OCI-LY1 (cell line): ENCODE measurements at regions not wholly inside any gene's neighbourhood (a gene's known extent, or its start where the extent isn't known, plus 50 kb on each side); places are given as distances from the start of the nearest gene placed in this dataset.
"Not testable (repeated sequence)": the region's sequence is repeated elsewhere in the genome, so short reads cannot be mapped to it uniquely, and the experiment has no call there.

Source experiments
- H2AFZ ChIP-seq: fragments of 200-600 bp; sonication (generic), shearing (Covaris generic); 2 replicates; pipeline ENCODE4 v1.6.0; 2014; ENCODE audit warnings: antibody characterized with exemption, mild to moderate bottlenecking, low read length
- H3F3A ChIP-seq: fragments of 200-600 bp; sonication (generic), shearing (Covaris generic); 2 replicates; pipeline ENCODE4 v1.6.0; 2014; ENCODE audit warnings: mild to moderate bottlenecking, antibody characterized with exemption, low read length, moderate library complexity; ENCODE audit not compliant: insufficient read depth
- H3K27ac ChIP-seq: fragments of 200-600 bp; sonication (generic); 2 replicates; pipeline ENCODE4 v1.5.1; 2014; ENCODE audit warnings: low read length, mixed run types, mild to moderate bottlenecking, low read depth; ENCODE audit not compliant: poor library complexity, severe bottlenecking
- H3K27me3 ChIP-seq: fragments of 200-600 bp; sonication (generic); 2 replicates; pipeline ENCODE4 v1.6.0; 2014; ENCODE audit warnings: antibody characterized with exemption, mild to moderate bottlenecking, low read length, moderate library complexity; ENCODE audit not compliant: insufficient read depth
- H3K36me3 ChIP-seq: fragments of 200-600 bp; sonication (generic); 2 replicates; pipeline ENCODE4 v1.6.1; 2014; ENCODE audit warnings: mild to moderate bottlenecking, antibody characterized with exemption, low read length, moderate library complexity, mixed read lengths; ENCODE audit not compliant: insufficient read depth
- H3K4me1 ChIP-seq: fragments of 200-600 bp; sonication (generic); 2 replicates; pipeline ENCODE4 v1.5.1; 2014; ENCODE audit warnings: mild to moderate bottlenecking, low read length, moderate library complexity; ENCODE audit not compliant: insufficient read depth, severe bottlenecking
- H3K4me2 ChIP-seq: fragments of 200-600 bp; sonication (generic), shearing (Covaris generic); 2 replicates; pipeline ENCODE4 v1.6.1; 2014; ENCODE audit warnings: low read length
- H3K4me3 ChIP-seq: fragments of 200-600 bp; sonication (generic); 2 replicates; pipeline ENCODE4 v1.5.1; 2014; ENCODE audit warnings: low read length, low read depth, mild to moderate bottlenecking, mixed read lengths; ENCODE audit not compliant: poor library complexity, severe bottlenecking
- H3K79me2 ChIP-seq: fragments of 200-600 bp; shearing (Covaris generic); 2 replicates; pipeline ENCODE4 v1.6.1; 2016; ENCODE audit warnings: mixed run types, low read length, mixed read lengths; ENCODE audit not compliant: insufficient read depth
- H3K9ac ChIP-seq: fragments of 200-600 bp; sonication (generic), shearing (Covaris generic); 2 replicates; pipeline ENCODE4 v1.6.1; 2014; ENCODE audit warnings: mild to moderate bottlenecking, low read length, mixed read lengths
- H3K9me2 ChIP-seq: fragments of 200-600 bp; sonication (generic), shearing (Covaris generic); 2 replicates; pipeline ENCODE4 v1.6.1; 2014; ENCODE audit warnings: low read depth, mild to moderate bottlenecking, low read length, mixed read lengths
- H3K9me3 ChIP-seq: fragments of 200-600 bp; shearing (Covaris generic); 2 replicates; pipeline ENCODE4 v1.6.1; 2014; ENCODE audit warnings: low read length, mixed read lengths
- H4K20me1 ChIP-seq: fragments of 200-600 bp; sonication (generic), shearing (Covaris generic); 2 replicates; pipeline ENCODE4 v1.6.0; 2016; ENCODE audit warnings: mild to moderate bottlenecking, low read length; ENCODE audit not compliant: insufficient read depth
- EZH2 ChIP-seq: fragments of 200-600 bp; sonication (generic), shearing (Covaris generic); IDR thresholded peaks from 2 replicates; pipeline ENCODE4 v1.8.0; 2017; ENCODE audit warnings: borderline replicate concordance, mixed run types, mild to moderate bottlenecking, antibody characterized with exemption, low read length, moderate library complexity, mixed read lengths
- TF ChIP-seq, protein P1 (sequence below): fragments of 200-600 bp; sonication (generic), shearing (Covaris generic); IDR thresholded peaks from 2 replicates; pipeline ENCODE4 v1.5.1; 2017; ENCODE audit warnings: mild to moderate bottlenecking, antibody characterized with exemption, low read length, moderate library complexity, mixed read lengths

DNA sequence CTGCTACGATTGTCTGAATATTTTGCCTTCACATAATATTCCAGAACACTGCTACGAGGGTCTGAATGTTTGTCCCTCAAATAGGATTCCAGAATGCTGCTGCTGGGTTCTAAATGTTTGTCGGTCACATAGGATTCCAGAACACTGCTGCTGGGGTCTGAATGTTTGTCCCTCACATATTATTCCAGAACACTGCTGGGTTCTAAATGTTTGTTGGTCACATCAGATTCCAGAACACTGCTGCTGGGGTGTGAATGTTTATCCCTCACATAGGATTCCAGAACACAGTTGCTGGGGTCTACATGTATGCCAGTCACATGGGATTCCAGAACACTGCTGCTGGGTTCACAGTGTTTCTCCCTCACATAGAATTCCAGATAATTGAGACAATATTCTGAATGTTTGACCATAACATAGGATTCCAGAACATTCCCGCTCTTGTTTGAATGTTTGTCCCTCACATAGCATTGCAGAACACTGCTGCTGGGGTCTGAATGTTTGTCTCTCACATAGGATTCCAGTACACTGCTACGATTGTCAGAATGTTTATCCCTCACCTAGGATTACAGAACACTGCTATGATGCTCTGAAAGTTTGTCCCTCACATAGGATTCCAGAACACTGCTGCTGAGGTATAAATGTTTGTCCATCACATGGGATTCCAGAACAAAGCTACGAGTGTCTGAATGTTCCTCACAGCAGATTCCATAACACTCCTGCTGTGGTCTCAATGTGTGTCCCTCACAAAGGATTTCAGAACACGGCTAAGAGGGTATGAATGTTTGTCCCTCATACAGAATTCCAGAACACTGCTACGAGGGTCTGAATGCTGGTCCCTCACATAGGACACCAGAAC is 201.8 kb downstream of the FOXD4L6 start:
- Histone ChIP-seq H3K9ac (no peak overlapping the region), H3K9me2 (no peaks in the 10 kb centered on the region), H3K4me1 (no peaks in the 10 kb centered on the region), H3K4me2 (no peak overlapping the region), H3K9me3 (no peaks in the 10 kb centered on the region), H4K20me1 (no peaks in the 10 kb centered on the region), H3K36me3 (no peaks in the 10 kb centered on the region), H3K79me2 (no peaks in the 10 kb centered on the region), H3K27ac (no peak overlapping the region), H2AFZ (no peak overlapping the region), H3K27me3 (no peaks in the 10 kb centered on the region), H3F3A (no peaks in the 10 kb centered on the region), H3K4me3 (no peak overlapping the region)
- TF ChIP-seq EZH2, result no peak
- TF ChIP-seq, protein P1, sequence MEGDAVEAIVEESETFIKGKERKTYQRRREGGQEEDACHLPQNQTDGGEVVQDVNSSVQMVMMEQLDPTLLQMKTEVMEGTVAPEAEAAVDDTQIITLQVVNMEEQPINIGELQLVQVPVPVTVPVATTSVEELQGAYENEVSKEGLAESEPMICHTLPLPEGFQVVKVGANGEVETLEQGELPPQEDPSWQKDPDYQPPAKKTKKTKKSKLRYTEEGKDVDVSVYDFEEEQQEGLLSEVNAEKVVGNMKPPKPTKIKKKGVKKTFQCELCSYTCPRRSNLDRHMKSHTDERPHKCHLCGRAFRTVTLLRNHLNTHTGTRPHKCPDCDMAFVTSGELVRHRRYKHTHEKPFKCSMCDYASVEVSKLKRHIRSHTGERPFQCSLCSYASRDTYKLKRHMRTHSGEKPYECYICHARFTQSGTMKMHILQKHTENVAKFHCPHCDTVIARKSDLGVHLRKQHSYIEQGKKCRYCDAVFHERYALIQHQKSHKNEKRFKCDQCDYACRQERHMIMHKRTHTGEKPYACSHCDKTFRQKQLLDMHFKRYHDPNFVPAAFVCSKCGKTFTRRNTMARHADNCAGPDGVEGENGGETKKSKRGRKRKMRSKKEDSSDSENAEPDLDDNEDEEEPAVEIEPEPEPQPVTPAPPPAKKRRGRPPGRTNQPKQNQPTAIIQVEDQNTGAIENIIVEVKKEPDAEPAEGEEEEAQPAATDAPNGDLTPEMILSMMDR, result no peak

DNA sequence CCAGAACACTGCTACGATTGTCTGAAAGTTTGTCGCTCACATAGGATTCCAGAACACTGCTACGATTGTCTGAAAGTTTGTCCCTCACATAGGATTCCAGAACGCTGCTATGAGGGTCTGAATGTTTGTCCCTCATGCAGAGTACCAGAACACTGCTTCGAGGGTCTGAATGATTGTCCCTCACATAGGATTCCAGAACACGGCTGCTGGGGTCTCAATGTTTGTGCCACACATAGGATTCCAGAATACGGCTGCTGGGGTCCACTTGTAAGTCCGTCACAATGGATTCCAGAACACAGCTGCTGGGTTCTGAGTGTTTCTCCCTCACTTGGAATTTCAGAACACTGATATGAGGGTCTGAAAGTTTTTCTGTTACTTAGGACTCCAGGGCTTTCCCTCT is 203.3 kb downstream of the FOXD4L6 start:
- H3K27ac ChIP-seq, result no peak overlapping the region
- H3K4me2 ChIP-seq, result no peak overlapping the region
- no peaks in the 10 kb centered on the region for H3K79me2 ChIP-seq
- H3F3A ChIP-seq, result no peaks in the 10 kb centered on the region
- H3K4me3 ChIP-seq, result no peak overlapping the region
- H3K9me2 ChIP-seq, result no peaks in the 10 kb centered on the region
- H3K27me3 ChIP-seq, result no peaks in the 10 kb centered on the region
- H3K9me3 ChIP-seq, result no peaks in the 10 kb centered on the region
- no peak overlapping the region for H3K9ac ChIP-seq
- no peaks in the 10 kb centered on the region for H3K4me1 ChIP-seq
- H3K36me3 ChIP-seq, result no peaks in the 10 kb centered on the region
- H4K20me1 ChIP-seq, result no peaks in the 10 kb centered on the region
- TF ChIP-seq, protein P1, result no peak
- no peak for TF ChIP-seq EZH2
- no peak overlapping the region for H2AFZ ChIP-seq

DNA sequence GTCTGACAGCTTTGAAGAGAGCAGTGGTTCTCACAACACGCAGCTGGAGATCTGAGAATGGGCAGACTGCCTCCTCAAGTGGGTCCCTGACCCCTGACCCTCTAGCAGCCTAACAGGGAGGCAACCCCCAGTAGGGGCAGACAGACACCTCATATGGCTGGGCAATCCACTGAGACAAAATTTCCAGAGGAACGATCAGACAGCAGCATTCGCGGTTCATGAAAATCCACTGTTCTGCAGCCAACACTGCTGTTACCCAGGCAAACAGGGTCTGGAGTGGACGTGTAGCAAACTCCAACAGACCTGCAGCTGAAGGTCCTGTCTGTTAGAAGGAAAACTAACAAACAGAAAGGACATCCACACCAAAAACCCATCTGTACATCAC is 212.1 kb downstream of the FOXD4L6 start:
- H3F3A ChIP-seq, H4K20me1 ChIP-seq, H3K4me3 ChIP-seq, H3K9me2 ChIP-seq, H3K4me1 ChIP-seq, H3K79me2 ChIP-seq, H2AFZ ChIP-seq, H3K36me3 ChIP-seq, H3K27ac ChIP-seq, H3K27me3 ChIP-seq, H3K9ac ChIP-seq, H3K9me3 ChIP-seq: not testable (repeated sequence)
- 0 out of 2 replicates have a peak overlapping the region, but pooled peaks have one; percentile 44 for H3K4me2 ChIP-seq

DNA sequence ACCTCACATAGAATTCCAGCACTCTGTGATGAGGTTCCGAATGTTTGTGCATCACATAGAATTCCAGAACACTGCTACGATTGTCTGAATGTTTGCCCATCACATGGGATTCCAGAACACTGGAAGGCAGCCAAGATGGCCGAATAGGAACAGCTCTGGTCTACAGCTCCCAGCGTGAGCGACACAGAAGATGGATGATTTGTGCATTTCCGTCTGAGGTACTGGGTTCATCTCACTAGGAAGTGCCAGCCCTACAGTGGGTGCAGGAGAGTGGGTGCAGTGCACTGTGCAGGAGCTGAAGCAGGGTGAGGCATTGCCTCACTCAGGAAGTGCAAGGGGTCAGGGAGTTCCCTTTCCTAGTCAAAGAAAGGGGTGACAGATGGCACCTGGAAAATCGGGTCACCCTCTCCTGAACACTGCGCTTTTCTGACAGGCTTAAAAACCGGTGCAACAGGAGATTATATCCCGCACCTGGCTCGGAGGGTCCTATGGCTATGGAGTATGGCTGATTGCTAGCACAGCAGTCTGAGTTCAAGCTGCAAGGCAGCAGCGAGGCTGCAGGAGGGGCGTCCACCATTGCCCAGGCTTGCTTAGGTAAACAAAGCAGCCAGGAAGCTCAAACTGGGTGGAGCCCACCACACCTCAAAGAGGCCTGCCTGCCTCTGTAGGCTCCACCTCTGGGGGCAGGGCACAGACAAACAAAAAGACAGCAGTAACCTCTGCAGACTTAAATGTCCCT is 212.7 kb downstream of the FOXD4L6 start:
- not testable (repeated sequence) for H3K27me3 ChIP-seq, H3K79me2 ChIP-seq, H3K9me2 ChIP-seq, H3K36me3 ChIP-seq, H4K20me1 ChIP-seq, H3F3A ChIP-seq, H3K9ac ChIP-seq, H3K27ac ChIP-seq, H3K9me3 ChIP-seq, H2AFZ ChIP-seq, H3K4me1 ChIP-seq
- H3K4me2 ChIP-seq, result peak overlapping the region; percentile 44; the same call in 1 of the 2 replicates
- peak overlapping the region; percentile 25 for H3K4me3 ChIP-seq
